ES-I3 (cell line): ENCODE measurements at regions not wholly inside any gene's neighbourhood (a gene's known extent, or its start where the extent isn't known, plus 50 kb on each side); places are given as distances from the start of the nearest gene placed in this dataset.
"Not testable (repeated sequence)": the region's sequence is repeated elsewhere in the genome, so short reads cannot be mapped to it uniquely, and the experiment has no call there.

Experiments used
- H3K36me3 ChIP-seq: 2 replicates; pipeline ENCODE4 v1.6.1; 2013; ENCODE audit warnings: mild to moderate bottlenecking, low read length, control low read depth, moderate library complexity; ENCODE audit not compliant: insufficient read depth
- H3K4me1 ChIP-seq: 2 replicates; pipeline ENCODE4 v1.6.1; 2013; ENCODE audit warnings: mild to moderate bottlenecking, control low read depth, low read length; ENCODE audit not compliant: insufficient read depth
- H3K9ac ChIP-seq: 2 replicates; pipeline ENCODE4 v1.6.1; 2013; ENCODE audit warnings: low read depth, mild to moderate bottlenecking, low read length, moderate library complexity
- H3K9me3 ChIP-seq: 2 replicates; pipeline ENCODE4 v1.6.1; 2013; ENCODE audit warnings: mild to moderate bottlenecking, low read length, moderate library complexity; ENCODE audit not compliant: control insufficient read depth, insufficient read depth

GRCh38 chr14:104472073-104472472 is 107.5 kb upstream of the C14orf180 start:
- H3K9me3 ChIP-seq: no peaks in the 10 kb centered on the region
- no peaks in the 10 kb centered on the region for H3K36me3 ChIP-seq
- no peaks in the 10 kb centered on the region for H3K4me1 ChIP-seq
- H3K9ac ChIP-seq: no peak overlapping the region

- Histone ChIP-seq H3K4me1 (no peaks in the 10 kb centered on the region), H3K9me3 (no peaks in the 10 kb centered on the region), H3K36me3 (no peaks in the 10 kb centered on the region), H3K9ac (no peak overlapping the region)
Observed at GRCh38 chr14:104472536-104473243, 106.9 kb upstream of the C14orf180 start.

GRCh38 chr14:104473244-104473565 is 106.4 kb upstream of the C14orf180 start:
- Histone ChIP-seq H3K4me1 (no peaks in the 10 kb centered on the region), H3K9me3 (no peaks in the 10 kb centered on the region), H3K9ac (no peak overlapping the region), H3K36me3 (no peaks in the 10 kb centered on the region)

GRCh38 chr14:104473649-104474494 is 105.7 kb upstream of the C14orf180 start:
- H3K4me1 ChIP-seq: no peaks in the 10 kb centered on the region
- no peak overlapping the region for H3K9ac ChIP-seq
- H3K36me3 ChIP-seq: no peaks in the 10 kb centered on the region
- H3K9me3 ChIP-seq: no peaks in the 10 kb centered on the region

DNA sequence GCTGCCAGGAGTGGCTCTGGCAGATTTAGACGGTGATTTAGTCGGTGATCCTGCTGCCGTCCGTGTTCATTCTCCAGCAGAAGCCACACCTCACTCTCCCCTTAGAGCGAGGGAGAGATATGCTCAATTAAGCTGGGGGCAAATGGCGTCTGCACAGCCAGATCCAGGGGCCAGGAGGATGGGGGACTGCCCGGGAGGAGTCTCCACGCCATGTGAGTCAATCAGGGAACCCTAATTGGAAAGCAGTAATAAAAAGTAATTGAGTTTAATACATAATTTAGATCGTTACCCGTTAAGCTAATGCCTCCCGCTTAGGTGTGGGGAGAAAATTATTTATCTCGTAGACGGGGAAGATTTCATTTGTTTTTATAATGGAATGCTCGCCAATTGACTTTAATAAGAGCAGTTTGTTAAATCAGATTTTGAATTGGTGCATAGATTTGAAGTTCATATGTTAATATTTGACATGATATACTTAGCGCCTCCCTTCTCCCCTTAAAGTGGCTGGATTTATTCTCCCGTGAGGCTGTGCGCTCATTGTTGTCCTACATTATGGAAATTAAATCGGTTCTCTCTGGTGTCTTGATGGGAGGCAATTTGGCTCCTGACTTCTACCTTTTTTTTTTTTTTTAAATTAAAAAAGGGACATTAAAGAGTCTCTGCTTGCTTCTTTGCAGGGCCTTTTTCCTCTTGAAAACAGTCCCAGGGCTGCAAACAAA is 104.9 kb upstream of the C14orf180 start:
- H3K36me3 ChIP-seq: no peaks in the 10 kb centered on the region
- H3K9ac ChIP-seq: no peak overlapping the region
- no peaks in the 10 kb centered on the region for H3K9me3 ChIP-seq
- H3K4me1 ChIP-seq: no peaks in the 10 kb centered on the region

DNA sequence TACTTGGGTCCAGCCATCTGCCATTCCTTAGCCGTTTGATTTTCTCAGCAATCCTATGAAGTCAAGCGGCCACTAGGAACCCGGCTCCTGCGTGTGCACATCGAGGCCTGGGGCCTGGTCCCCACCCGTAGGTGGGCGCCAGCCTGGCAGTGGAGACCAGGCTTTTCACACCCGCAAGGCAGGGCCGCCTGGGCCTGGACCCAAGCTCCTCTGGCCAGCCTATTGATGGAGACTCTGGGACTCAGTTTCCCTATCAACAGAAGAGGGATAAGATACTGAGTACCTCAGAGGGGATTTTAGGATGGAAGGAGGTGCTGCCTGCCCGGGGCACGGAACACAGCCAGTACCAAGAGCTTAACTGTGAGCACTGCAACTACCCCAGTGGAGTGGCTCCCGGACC is 104.3 kb upstream of the C14orf180 start:
- H3K9ac ChIP-seq: no peak overlapping the region
- no peaks in the 10 kb centered on the region for H3K36me3 ChIP-seq
- no peaks in the 10 kb centered on the region for H3K4me1 ChIP-seq
- H3K9me3 ChIP-seq: no peaks in the 10 kb centered on the region

GRCh38 chr14:104475802-104476201 is 103.8 kb upstream of the C14orf180 start:
- no peaks in the 10 kb centered on the region for H3K9me3 ChIP-seq
- H3K36me3 ChIP-seq: no peaks in the 10 kb centered on the region
- no peaks in the 10 kb centered on the region for H3K4me1 ChIP-seq
- H3K9ac ChIP-seq: no peak overlapping the region

- Histone ChIP-seq H3K9me3 (no peaks in the 10 kb centered on the region), H3K9ac (no peak overlapping the region), H3K36me3 (no peaks in the 10 kb centered on the region), H3K4me1 (no peaks in the 10 kb centered on the region)
Observed at GRCh38 chr14:104476437-104476836, 103.1 kb upstream of the C14orf180 start.

GRCh38 chr14:104477117-104477623 is 102.4 kb upstream of the C14orf180 start:
- no peaks in the 10 kb centered on the region for H3K36me3 ChIP-seq
- no peaks in the 10 kb centered on the region for H3K4me1 ChIP-seq
- H3K9me3 ChIP-seq: no peaks in the 10 kb centered on the region
- no peak overlapping the region for H3K9ac ChIP-seq

- Histone ChIP-seq H3K36me3 (no peaks in the 10 kb centered on the region), H3K9ac (no peak overlapping the region), H3K4me1 (no peaks in the 10 kb centered on the region), H3K9me3 (no peaks in the 10 kb centered on the region)
Observed at GRCh38 chr14:104477666-104478380, 101.7 kb upstream of the C14orf180 start.

- no peak overlapping the region for H3K9ac ChIP-seq
- H3K36me3 ChIP-seq: no peaks in the 10 kb centered on the region
- no peaks in the 10 kb centered on the region; the same call in 1 of the 2 replicates for H3K9me3 ChIP-seq
- H3K4me1 ChIP-seq: no peaks in the 10 kb centered on the region
Observed at GRCh38 chr14:104478656-104479055, 100.9 kb upstream of the C14orf180 start.

DNA sequence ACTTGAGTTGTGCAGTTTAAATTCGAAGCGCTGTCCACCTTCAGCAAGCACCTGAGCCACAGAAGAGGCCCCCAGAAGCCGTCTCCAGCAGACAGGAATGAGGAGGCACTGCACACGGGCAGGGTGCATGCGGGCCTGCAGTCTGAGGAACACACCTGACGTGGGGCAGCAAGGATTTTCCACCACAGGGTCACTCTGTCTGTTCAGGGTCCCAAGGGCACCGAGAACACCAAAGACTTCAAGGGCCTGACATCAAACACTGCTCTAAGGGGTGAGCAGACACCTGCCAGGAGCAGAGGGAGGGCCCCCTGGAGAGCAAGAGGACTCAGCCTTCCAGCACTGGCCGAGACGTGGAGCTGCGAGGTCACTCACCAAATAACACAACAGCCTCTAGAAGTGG is 99.7 kb upstream of the C14orf180 start:
- no peaks in the 10 kb centered on the region for H3K36me3 ChIP-seq
- no peak overlapping the region for H3K9ac ChIP-seq
- H3K9me3 ChIP-seq: no peaks in the 10 kb centered on the region; the same call in 1 of the 2 replicates
- H3K4me1 ChIP-seq: no peaks in the 10 kb centered on the region

DNA sequence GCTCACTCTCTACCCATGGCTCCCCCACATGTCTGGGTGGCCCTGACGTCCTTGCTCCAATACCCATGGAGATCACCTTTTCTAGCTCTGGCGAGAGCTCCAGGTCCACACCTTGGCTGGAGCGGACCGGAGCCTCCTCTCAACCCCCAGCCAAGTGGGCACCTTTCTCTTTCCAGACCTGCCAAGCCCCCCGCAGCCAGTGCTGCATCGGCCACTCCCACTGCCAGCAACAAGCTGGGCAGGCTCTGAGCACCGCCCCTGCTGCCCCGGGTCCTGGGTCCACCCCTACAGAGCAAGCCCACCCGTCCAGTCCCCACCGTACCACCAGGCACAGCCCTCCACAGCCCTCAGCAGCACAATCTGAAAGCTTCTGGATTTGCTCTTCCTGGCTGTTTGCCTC is 98.2 kb upstream of the C14orf180 start:
- Histone ChIP-seq H3K9me3 (no peaks in the 10 kb centered on the region; the same call in 1 of the 2 replicates), H3K36me3 (no peaks in the 10 kb centered on the region), H3K9ac (no peak overlapping the region)

DNA sequence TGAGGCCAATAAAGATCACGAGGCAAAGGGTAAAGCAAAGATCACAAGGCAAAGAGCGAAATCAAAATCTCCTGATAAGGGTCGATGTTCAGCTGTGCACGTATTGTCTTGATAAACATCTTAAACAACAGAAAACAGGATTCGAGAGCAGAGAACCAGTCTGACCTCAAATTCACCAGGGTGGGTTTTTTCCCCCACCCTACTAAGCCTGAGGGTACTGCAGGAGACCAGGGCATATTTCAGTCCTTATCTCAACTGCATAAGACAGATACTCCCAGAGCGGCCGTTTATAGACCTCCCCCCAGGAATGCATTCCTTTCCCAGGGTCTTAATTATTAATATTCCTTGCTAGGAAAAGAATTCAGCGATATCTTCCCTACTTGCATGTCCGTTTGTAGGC is 97.5 kb upstream of the C14orf180 start:
- H3K4me1 ChIP-seq, H3K36me3 ChIP-seq, H3K9ac ChIP-seq, H3K9me3 ChIP-seq: not testable (repeated sequence)

More for the DNA sequence above, 98.2 kb upstream of the C14orf180 start:
- no peaks in the 10 kb centered on the region for H3K4me1 ChIP-seq
